Erythroblast (primary cell): ENCODE measurements at regions not wholly inside any gene's neighbourhood (a gene's known extent, or its start where the extent isn't known, plus 50 kb on each side); places are given as distances from the start of the nearest gene placed in this dataset.

ENCODE experiments used
- GATA1 ChIP-seq: IDR thresholded peaks from 2 replicates; pipeline ENCODE4 v1.6.1; 2011; ENCODE audit warnings: low read depth, mild to moderate bottlenecking, control low read depth, low read length, moderate library complexity
- POLR2A ChIP-seq: IDR thresholded peaks from 2 replicates; pipeline ENCODE4 v1.6.1; 2011; ENCODE audit warnings: mild to moderate bottlenecking, low read length

DNA sequence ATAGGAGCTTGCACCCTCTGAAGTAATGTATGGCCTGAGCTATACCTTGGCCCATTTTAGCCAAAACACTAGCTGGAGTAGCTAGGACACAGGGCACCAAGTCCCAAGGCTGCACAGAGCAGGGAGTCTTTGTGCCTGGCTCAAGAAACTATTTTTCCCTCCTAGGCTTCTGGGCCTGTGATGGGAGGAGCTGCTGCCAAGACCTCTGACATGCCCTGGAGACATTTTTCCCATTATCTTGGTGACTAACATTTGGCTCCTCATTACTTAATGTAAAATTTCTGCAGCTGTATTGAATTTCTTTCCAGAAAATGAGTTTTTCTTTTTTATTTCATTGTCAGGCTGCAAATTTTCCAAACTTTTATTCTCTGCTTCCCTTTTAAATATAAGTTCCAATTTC is 1099.2 kb downstream of the CDH18 start:
- TF ChIP-seq POLR2A (no peak), GATA1 (no peak)
